GM12878 (cell line): ENCODE measurements at regions not wholly inside any gene's neighbourhood (a gene's known extent, or its start where the extent isn't known, plus 50 kb on each side); places are given as distances from the start of the nearest gene placed in this dataset.

Experiments
- ATF7 ChIP-seq: fragments of 450-650 bp; IDR thresholded peaks from 2 replicates; pipeline ENCODE4 v1.6.1; 2016; ENCODE audit warnings: low read depth, mild to moderate bottlenecking
- ELK1 ChIP-seq: IDR thresholded peaks from 2 replicates; pipeline ENCODE4 v1.6.1; 2012; ENCODE audit warnings: low read depth, low read length, improper control_type of control experiment

DNA sequence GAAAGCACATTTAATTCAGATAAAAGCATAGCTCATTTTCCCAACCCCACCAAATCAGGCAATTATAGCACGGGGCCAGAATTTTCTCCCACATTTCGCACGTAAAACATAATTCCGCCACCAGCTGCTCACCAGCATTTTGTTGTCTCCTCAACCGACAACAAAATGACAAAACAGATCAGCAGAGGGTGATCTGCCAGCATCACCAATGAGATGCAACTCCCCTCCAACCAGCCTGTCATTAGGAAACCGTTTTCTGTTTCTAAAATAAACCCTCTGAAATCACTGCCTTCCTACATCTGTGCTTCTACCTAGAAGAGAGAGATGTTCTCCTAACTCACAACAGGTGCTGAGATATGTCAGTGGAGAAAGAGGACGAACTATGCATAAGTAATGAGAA lies 654.8 kb upstream of the CPEB2 start:
- TF ChIP-seq ATF7 = no peak
- TF ChIP-seq ELK1 = no peak
